NCI-H128 (cell line): ENCODE measurements at regions not wholly inside any gene's neighbourhood (a gene's known extent, or its start where the extent isn't known, plus 50 kb on each side); places are given as distances from the start of the nearest gene placed in this dataset.
"Not testable (repeated sequence)": the region's sequence is repeated elsewhere in the genome, so short reads cannot be mapped to it uniquely, and the experiment has no call there.

Source experiments
- DNase-seq: peaks from one replicate; lab custom pipeline; 2025; ENCODE audit not compliant: unreplicated experiment; lab: John Stamatoyannopoulos, UW

GRCh38 chr6:100322886-100323285, 141.8 kb downstream of the SIM1 start:
- DNase-seq = no peak

GRCh38 chr6:100320686-100321085, 144.0 kb downstream of the SIM1 start:
- DNase-seq = no peak

GRCh38 chr6:100317031-100317430, 147.7 kb downstream of the SIM1 start:
- DNase-seq = no peak

- DNase-seq = no peak
These were observed 150.5 kb downstream of the SIM1 start for GRCh38 chr6:100314186-100314585.

GRCh38 chr6:100311707-100312251, 152.9 kb downstream of the SIM1 start:
- DNase-seq = no peak

GRCh38 chr6:100309174-100309573, 155.5 kb downstream of the SIM1 start:
- no peak for DNase-seq

- no peak for DNase-seq
These were observed 157.2 kb downstream of the SIM1 start for GRCh38 chr6:100307561-100307960.

- DNase-seq = no peak
These were observed 159.4 kb downstream of the SIM1 start for GRCh38 chr6:100305209-100305869.

- DNase-seq = no peak
These were observed 160.1 kb downstream of the SIM1 start for GRCh38 chr6:100304575-100304974.

GRCh38 chr6:100301731-100302130, 163.0 kb downstream of the SIM1 start:
- DNase-seq = no peak

GRCh38 chr6:100300221-100300736, 164.4 kb downstream of the SIM1 start:
- DNase-seq = no peak

- no peak for DNase-seq
These were observed 167.7 kb downstream of the SIM1 start for GRCh38 chr6:100296810-100297544.

GRCh38 chr6:100295172-100295571, 169.5 kb downstream of the SIM1 start:
- not testable (repeated sequence) for DNase-seq

- DNase-seq = no peak
These were observed 175.4 kb downstream of the SIM1 start for GRCh38 chr6:100289285-100289684.

GRCh38 chr6:100288311-100288710, 176.4 kb downstream of the SIM1 start:
- no peak for DNase-seq

- no peak for DNase-seq
These were observed 181.4 kb downstream of the SIM1 start for GRCh38 chr6:100283285-100283684.

- DNase-seq = no peak
These were observed 183.2 kb downstream of the SIM1 start for GRCh38 chr6:100281471-100281901.

GRCh38 chr6:100276311-100277057, 188.2 kb downstream of the SIM1 start:
- DNase-seq = no peak

GRCh38 chr6:100274147-100274546, 190.6 kb downstream of the SIM1 start:
- no peak for DNase-seq

GRCh38 chr6:100271625-100272024, 193.1 kb downstream of the SIM1 start:
- no peak for DNase-seq

GRCh38 chr6:100271202-100271601, 193.5 kb downstream of the SIM1 start:
- no peak for DNase-seq
